ENCODE measurements at regions not wholly inside any gene's neighbourhood (a gene's known extent, or its start where the extent isn't known, plus 50 kb on each side); places are given as distances from the start of the nearest gene placed in this dataset.

DNA sequence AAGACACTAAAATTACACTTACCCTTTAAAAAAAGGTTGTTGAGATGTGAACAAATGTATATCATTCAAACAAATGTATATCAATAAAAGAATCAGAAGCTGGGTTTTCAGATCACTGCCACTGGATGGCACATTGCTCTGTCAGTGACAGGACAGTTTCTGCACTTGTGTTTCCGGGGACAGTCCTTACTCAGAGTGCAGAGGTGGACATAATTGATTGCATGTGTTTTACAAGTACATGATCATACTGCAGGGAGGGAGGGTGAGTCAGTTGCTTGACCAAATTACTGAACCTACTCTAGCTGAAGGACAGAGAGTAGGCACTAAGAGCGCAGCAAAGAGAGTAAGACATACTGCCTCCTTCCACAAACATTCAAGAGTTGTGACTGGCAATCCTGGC lies 302.3 kb downstream of the TENT5A start:
- no peak for TF ChIP-seq ZFX (IDR thresholded peaks at IDR 0.05)
- TF ChIP-seq, protein P1, sequence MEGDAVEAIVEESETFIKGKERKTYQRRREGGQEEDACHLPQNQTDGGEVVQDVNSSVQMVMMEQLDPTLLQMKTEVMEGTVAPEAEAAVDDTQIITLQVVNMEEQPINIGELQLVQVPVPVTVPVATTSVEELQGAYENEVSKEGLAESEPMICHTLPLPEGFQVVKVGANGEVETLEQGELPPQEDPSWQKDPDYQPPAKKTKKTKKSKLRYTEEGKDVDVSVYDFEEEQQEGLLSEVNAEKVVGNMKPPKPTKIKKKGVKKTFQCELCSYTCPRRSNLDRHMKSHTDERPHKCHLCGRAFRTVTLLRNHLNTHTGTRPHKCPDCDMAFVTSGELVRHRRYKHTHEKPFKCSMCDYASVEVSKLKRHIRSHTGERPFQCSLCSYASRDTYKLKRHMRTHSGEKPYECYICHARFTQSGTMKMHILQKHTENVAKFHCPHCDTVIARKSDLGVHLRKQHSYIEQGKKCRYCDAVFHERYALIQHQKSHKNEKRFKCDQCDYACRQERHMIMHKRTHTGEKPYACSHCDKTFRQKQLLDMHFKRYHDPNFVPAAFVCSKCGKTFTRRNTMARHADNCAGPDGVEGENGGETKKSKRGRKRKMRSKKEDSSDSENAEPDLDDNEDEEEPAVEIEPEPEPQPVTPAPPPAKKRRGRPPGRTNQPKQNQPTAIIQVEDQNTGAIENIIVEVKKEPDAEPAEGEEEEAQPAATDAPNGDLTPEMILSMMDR (conservative IDR thresholded peaks at IDR 0.05): no peak
- no peak overlapping the region for H3K27ac ChIP-seq

DNA sequence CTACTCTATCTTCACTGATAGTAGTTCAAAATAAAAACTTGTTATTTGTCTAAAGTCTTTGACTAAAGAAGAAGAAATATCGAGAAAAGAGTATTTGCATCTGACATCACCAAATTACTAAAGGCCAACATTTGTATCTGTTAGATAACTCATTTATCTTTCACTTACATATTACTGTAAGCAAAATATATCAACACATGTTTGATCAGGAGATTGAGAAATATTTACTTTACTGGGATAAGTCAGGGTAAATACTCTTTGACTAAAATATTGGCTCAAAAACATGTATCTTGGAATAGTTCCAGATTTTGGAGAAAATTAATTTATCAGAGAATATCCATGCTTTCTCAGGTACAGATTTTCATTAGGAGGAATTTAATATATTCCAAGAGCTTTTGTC lies 306.0 kb downstream of the TENT5A start:
- no peak for TF ChIP-seq ZFX (IDR thresholded peaks at IDR 0.05)
- TF ChIP-seq, protein P1 (conservative IDR thresholded peaks at IDR 0.05): no peak
- no peak overlapping the region for H3K27ac ChIP-seq

DNA sequence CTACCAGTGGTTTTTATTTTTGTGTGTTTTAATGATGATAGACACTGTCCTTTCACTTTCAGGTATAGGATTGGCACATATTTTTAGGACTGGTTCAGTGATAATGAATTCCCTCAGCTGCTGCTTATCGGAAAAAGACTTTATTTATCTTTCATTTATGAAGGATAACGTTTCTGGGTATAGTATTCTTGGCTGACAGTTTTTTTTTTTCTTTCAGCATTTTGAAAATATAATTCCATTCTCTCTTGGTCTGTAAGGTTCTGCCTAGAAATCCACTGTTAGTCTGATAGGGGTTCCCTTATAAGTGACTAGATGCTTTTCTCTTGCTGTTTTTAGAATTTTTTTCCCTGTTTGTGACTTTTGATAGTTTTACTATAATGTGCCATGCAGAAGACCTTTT lies 313.1 kb downstream of the TENT5A start:
- no peak overlapping the region for H3K27ac ChIP-seq
- TF ChIP-seq ZFX (IDR thresholded peaks at IDR 0.05): no peak
- TF ChIP-seq, protein P1 (conservative IDR thresholded peaks at IDR 0.05): no peak

DNA sequence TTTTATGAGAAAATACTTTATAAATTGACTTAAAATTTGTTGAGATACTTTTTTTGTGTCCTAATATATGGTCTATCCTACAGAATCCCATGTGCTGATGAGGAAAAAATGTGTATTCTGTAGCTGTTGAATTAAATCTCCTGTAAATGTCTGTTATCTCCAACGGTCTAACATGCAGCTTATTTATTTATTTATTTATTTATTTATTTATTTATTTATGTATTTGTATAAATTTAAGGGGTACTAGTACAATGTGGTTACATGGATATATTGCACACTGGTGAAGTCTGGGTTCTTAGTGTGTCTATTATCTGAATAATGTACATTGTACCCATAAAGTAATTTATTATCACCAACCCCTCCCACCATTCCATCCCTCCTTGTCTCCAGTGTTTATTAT lies 315.5 kb downstream of the TENT5A start:
- TF ChIP-seq, protein P1 (conservative IDR thresholded peaks at IDR 0.05): no peak
- no peak for TF ChIP-seq ZFX (IDR thresholded peaks at IDR 0.05)

DNA sequence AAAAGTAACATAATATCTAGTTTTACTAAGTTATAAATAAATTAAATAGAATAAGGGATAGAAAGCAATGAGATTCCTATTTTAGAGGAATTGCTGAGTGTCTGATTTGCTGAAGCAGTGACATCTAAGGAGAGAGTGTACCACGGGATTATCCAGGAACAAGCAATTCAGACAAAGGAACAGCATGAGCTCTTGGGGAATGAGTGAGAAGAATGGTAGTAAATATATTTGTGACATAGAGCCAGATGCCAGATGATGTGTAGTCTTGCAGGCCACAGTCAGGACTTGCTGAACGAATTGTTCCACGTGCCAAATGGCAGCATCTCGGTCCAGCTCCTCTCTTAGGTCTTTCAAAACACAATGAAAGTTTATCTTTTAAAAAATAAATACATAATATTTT lies 339.2 kb downstream of the TENT5A start:
- TF ChIP-seq, protein P1 (conservative IDR thresholded peaks at IDR 0.05): no peak
- no peak for TF ChIP-seq ZFX (IDR thresholded peaks at IDR 0.05)
- H3K27ac ChIP-seq: no peak overlapping the region

More for the DNA sequence above, 315.5 kb downstream of the TENT5A start:
- H3K27ac ChIP-seq: no peak overlapping the region

DNA sequence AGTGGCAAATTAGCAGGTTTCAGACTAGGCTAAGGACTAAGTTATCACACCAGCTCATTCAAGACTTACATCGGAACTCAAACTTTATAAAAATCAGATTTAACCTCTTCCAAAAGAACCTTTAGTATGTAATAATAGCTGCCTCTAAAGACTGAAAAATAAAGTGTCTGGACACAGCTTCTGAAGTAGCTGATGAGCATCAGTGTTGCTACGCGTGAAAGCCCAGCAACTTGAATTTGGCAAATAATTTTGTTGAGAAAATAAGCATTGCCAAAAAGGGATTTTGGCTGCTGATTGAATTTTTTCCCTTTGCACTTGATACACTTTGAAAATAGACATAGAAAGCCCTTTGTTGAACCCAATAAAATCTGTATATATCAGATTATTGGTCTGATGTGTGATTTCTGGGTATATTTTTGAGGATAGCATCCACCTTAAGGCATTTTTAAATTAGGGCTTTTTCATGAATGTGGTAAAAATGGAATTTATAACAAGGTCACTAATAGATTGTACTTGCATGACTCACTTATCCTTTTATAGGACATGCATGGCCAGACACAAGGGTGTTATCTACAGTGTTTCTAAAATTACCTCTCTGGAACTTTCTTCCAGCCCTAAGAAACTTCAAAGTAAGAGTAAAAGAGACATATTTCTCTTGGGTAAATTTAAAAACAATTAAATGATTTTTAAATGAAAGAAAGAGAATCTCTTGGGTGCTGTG lies 350.4 kb downstream of the TENT5A start:
- no peak overlapping the region for H3K27ac ChIP-seq
- no peak for TF ChIP-seq ZFX (IDR thresholded peaks at IDR 0.05)
- TF ChIP-seq, protein P1 (conservative IDR thresholded peaks at IDR 0.05): no peak

DNA sequence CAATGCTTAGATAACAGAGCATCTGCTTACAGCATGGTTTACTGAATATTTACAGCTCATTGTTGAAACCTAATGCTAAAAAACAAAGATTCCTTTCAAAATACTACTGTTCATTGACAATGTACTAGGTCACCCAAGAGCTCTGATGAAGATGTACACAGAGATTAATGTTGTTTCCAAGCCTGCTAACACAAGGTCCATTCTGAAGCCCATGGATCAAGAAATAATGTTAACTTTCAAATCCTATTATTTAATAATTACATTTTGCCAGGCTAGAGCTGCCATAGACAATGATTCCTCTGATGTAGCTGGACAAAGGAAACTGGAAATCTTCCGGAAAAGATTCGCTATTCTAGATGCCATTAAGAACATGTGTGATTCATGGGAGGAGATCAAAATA lies 355.6 kb downstream of the TENT5A start:
- no peak for TF ChIP-seq ZFX (IDR thresholded peaks at IDR 0.05)
- TF ChIP-seq, protein P1 (conservative IDR thresholded peaks at IDR 0.05): no peak

More for the DNA sequence above, 355.6 kb downstream of the TENT5A start:
- no peak overlapping the region for H3K27ac ChIP-seq
